HL-60/S4 treated with phorbol 12-myristate 13-acetate at 8.2 ng/mL for 4 days and 3 days (cell line): ENCODE measurements at regions not wholly inside any gene's neighbourhood (a gene's known extent, or its start where the extent isn't known, plus 50 kb on each side); places are given as distances from the start of the nearest gene placed in this dataset.
"Not testable (repeated sequence)": the region's sequence is repeated elsewhere in the genome, so short reads cannot be mapped to it uniquely, and the experiment has no call there.

Experiments
- in situ Hi-C: fragments of 300-500 bp; cut with MboI; formaldehyde crosslinking; loops from 2 replicates; pipeline ENCODE4 v1.15.0; 2022; ENCODE audit warnings: low sequenced_read_pairs

DNA sequence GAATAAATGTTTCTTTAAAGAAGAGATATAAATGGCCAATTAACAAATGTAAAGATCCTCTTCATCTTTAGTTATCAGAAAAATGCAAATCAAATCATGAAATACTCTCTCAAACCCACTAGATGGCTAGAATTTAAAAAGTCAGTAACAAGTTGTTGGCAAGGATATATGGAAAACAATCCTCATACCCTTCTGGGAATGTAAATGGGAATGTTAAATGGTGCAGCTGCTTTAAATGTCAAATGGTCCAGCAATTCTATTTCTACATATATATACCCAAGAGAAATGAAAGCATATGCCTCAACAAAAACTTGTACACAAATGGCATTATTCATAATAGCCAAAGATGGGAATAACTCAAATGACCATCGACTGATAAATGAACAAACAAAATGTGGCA is 283.5 kb downstream of the RWDD3 start:
- in situ Hi-C loops: no loop called here

DNA sequence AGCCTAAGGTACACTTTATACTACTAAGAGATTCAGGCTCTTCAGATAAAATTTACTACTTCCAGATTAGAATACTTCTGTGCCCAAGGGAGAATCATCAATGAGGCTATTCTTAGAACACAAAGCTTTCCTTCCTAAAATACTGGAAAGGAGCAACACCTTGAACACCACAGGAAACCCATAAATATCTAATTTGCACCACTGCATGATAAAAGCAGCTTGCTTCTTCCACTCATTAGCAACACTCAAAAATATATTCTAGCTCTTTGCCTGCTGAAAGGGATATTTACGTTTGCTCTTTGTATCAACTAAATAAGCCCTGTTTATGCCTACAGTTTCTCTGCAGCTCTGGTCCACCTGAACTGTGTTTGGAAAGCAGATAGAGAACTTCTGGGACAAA is 284.3 kb downstream of the RWDD3 start:
- in situ Hi-C loops: no loop called here

DNA sequence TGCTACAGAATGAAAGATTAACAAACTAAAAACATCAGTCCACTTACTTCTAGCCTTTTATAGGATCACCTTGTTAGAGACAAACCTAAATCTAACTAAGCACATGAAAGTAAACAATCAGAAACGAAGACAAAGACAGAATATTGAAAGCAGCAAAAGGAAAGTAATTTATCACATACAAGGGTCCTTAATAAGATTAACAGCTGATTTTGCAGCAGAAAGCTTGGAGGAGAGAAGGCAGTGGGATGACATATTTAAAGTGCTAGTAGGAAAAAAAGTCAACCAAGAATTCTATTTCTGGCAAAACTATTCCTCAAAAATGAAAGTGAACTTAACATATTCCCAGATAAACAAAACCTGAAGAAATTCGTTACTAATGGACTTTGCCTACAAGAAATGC is 286.4 kb downstream of the RWDD3 start:
- in situ Hi-C loops: no loop called here

DNA sequence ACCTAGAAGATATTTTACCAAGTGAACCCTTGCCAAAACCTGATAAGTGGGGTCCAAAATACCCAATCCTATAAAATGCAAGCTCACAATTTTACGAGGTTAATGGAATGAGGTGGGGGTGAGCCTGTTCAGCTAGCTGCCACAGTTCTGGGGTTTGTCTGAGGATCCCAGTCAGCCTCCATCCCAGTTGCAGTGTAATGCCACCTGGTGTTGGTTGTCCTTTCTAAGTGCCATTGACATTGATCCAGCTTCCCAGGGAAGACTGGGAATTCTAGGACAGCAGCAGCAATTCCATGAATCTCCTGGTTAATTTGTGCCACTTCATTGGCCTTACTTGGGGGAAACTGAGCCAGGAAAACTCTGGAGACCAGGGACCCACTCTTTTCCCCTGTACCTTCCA is 298.3 kb downstream of the RWDD3 start:
- in situ Hi-C loops: no loop called here

DNA sequence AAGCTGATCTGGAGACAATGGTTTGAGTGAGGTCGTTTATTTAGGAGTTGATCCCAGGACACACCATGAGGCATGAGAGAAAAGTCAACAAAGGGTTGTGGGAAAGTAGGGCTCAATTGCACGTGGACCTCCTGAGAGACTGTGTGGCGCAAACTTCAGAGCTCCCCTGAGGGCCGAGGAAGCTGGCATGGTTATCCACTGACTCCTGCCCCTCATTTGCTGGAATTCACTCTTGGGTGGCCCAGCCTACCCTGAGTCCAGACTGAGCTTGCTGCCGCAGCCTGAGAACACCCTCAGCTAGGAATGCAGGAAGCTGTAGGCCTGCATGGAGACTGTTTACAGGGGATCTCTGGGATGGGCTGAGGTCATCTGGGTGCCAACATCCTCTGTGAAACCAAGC is 301.0 kb downstream of the RWDD3 start:
- in situ Hi-C loops: no loop called here

DNA sequence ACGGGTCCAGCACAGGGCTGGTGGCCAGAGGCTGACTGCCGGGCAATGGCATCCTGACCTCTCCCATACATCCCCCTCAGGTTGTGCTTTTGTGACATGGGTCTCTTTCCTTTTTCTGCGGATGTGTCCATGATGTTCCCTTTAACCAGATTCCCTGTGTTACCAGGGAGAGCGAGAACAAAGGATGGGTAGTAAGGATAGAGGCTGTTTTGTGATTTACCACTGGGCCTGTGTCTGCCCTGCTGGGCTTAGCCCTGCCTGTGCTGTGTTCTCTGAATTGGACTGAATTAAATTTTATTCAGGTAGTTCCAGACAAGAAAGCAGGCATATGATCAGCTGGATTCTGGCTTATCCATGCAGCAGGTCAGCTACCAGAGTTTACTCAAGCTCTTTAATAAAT is 301.6 kb downstream of the RWDD3 start:
- in situ Hi-C loops: no loop called here

DNA sequence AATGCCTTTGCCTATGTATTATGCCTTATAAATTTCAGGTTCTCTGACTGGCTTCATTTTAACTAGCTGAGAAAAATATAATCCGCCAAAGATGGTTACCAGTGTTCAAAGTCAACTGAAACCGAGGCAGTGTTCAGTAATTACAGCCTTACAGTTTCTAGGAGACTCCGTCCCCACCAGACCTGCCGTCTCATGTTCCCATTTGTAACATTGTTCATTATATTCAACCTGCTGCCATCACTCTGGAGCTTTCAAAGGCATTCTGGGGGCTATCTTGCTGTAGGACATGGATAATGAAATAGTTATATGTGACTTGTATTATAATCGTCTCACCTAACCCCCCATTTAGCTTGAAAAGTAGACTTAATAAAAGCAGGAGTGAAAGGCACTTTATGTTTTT is 302.5 kb downstream of the RWDD3 start:
- in situ Hi-C loops: no loop called here

DNA sequence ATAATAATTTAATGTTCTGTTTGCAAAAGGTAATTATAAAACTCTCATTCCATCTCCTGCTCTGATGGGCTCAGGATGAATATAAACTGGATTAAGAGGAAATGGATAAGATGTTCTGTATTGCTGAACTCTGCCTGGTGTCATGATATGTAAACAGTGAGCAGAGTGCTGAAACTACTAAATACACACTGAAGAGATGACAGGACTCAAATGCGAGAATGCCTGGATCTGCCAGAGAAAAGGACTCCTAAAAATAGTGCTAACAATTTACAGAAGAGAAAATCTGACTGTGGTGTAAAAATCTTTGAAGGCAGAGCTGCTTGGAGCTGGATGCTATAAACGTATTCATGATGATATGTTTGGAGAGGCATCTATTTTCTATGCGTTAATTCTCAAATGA is 303.2 kb downstream of the RWDD3 start:
- in situ Hi-C loops: no loop called here

DNA sequence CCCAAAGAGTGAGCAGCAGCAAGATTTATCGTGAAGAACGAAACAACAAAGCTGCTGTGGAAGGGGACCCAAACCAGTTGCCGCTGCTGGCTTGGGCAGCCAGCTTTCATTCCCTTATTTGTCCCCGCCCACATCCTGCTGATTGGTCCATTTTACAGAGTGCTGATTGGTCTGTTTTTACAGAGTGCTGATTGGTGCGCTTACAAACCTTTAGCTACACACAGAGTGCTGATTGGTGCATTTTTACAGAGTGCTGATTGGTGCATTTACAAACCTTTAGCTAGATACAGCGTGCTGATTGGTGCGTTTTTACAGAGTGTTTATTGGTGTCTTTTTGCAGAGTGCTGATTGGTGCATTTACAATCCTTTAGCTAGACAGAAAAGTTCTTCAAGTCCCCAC is 304.2 kb downstream of the RWDD3 start:
- in situ Hi-C loops: not testable (repeated sequence)

DNA sequence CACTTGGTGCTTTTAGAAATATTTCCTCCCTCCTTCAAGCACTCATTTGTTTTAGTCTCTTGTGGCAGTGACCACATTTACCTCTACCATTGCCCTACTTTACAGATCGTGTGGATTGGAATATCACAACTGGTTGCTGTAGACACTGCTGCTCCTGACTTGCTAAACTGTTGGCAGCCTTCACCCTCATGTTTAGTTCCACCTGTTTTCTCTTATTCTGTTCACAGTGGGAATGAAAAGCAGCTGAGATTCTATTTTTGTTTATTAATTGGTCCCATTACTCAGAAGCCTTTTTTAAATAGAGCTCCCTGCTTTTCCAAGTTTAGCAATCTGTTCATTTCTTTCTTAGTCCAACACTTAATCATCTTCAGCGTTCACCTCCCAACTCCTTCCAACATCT is 308.9 kb downstream of the RWDD3 start:
- in situ Hi-C loops: no loop called here

DNA sequence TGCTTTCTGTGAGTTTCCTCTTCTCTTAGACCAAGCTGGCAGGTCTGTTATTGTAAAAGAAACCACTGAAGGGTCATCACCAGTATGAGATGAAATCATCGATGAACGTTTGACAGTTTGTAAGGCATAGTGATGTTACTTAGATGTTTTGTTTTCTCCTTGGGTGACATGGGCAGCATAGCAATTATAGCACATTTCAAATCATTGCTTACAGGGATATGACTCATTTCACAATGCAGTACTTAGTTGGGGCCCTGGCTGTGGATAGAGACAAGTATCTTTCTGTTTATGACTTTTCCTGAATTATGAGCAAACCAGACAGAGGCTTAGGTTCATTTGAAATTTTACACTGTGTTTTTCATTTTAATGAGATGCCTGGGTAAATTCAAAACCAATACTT is 313.0 kb downstream of the RWDD3 start:
- in situ Hi-C loops: no loop called here

DNA sequence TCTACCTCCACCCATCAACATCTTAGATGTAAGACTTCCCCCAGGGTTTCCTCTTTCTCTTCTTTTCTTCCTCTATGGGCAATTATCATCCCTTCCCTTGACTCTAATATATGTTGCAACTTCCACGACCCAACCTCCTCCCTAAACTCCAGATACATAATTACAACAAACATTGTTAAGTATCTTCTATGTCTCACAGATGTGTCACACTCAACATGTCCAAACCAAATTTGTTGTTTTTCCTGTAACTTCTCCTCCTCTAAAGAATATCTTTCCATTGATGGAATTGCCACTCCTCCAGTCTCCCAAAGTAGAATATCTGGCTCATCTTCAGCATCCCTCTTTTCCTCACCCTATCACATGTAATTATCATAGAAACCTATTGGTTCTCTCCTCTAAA is 314.2 kb downstream of the RWDD3 start:
- in situ Hi-C loops: no loop called here

DNA sequence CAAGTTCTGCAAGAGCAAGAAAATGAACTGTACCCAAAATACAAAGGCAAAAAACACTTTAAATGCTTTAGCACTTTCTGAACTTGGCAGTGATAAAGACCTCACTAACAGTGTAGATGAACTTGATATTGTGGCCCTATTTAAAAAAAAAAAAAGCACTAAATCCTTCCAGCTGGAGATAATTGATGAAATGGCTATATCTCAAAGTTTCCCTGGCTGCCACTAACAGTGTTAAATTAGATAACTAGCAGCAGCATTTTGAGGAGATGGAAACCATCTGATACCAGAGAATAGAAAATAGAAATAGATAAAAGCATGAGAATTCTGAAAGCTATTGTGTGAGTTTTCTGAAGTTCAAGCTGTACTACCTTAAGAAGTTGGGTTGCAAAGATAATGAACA is 317.2 kb downstream of the RWDD3 start:
- in situ Hi-C loops: no loop called here

DNA sequence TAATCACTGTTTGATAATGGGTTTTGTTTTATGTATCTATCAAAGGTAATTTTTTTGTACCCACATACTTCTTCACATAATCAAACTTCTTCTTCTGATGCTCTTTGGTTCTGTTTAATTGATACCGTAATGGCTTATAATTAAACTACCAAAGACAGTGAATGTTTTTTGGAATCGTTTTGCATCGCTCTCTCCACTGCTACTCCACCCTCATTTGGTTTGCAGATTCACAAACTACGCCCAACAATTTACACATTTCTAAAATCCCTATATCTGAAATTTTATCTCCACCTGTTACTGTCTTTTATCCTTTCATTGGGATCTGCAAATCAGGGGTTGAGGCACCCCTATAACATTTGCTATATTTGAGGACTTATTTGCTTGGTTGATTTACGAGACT is 319.6 kb downstream of the RWDD3 start:
- in situ Hi-C loops: no loop called here

DNA sequence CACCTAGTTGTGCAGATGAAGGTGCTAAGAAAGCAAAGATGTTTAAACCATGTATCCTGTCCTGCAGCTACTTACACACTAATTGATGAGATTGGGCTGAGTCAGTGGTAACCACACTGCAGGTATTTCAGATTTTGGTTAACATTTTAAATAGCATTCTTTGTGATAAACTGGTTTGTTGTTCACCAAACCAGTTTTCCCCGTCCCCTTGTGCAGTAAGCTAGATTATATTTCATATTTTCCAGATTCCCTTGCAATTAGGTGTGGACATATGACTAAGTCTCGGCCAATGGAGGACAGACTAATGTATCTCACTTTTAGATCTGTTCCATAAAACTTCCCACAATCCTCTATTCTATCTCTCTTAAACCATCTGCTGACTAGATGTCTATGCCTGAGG is 320.4 kb downstream of the RWDD3 start:
- in situ Hi-C loops: no loop called here

DNA sequence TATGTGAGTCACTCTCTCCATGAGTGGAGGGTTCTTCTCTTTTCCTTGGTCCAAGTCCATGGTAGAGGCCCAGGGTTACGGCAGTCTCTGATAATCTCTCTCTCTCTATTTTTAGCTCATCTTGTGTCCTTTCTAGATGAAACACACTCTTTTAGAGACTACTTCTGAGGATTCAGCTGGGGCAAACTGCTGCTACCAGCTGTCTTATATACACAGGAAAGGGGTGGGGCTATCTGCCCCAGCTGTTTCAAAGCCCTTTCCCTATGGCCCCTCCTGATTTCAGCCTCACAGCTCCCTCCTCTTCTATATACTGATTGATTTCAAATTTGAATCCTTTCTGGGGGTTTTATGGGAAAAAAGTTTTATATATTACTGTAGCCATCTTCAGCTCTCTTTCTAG is 324.8 kb downstream of the RWDD3 start:
- in situ Hi-C loops: no loop called here

DNA sequence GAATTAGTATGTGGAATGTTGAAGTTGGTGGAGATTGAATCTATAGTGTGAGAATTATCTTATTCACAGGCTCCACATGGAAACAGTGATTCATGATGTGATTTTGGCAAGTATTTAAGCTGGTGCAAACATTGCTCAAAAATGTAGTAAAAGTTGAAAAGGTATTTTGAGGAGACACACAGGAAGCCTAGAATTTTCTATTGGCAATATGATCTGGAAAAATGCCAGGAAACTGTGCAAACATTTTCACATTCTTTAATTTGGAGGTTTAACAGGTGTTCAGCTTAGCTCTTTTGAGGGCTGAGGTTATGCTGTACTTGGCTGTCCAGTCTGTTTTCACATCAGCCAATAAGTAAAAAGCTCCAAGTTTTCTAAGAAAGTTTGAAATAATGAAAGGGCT is 327.3 kb downstream of the RWDD3 start:
- in situ Hi-C loops: no loop called here

DNA sequence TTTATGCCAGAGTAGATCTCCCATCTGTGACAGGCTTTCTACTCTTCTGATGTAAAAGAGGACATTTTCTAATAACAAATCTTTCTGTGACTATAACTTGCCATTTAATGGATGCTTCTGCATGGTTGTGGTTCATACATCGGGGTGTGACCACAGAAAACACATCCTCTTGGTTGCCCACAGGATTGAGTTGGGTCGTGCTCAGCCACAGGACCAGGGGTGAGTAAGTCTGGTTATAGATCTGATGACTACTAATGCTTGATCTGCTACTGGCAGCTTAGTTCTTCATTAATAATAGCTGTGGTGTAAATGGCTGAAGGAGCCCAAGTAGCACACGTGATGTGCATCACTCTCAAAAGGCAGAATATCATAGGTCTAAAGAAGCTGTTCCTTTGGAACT is 328.2 kb downstream of the RWDD3 start:
- in situ Hi-C loops: no loop called here

DNA sequence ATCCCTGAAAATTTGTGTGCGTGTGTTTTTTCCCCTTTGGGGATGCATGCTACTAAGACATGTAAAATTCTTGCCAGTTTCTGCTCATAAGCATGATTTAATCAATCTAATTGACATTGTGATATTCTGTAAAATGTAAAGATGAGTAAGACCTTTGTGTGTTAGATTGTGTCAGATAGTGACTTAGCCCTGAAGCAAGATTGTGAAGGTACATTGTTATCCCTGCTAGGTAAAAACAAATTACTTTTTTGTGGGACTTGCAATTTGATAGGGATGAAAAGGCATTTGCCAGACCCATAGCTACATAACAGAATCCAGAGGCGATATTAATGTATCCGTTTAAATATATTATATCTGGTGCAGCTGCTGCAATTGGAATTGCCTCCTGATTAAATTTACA is 338.0 kb downstream of the RWDD3 start:
- in situ Hi-C loops: no loop called here

DNA sequence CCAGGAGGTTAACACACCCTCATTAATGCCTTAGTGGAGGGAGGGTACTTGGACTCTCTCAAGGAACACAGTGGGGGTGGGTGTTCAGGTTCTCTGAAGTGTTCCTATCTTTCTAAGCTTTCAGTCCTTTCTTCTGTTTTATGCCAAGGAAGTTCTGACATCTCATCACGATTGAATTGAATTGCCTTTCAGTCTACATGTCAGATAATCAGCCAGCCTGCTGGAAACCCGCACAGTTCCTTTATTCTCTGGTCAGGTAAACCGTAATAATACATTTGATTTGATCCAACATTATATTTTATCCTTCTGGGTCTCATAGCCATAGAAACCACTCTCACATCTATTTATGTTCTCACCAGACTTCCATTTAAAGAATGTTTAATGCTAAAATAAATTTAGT is 339.0 kb downstream of the RWDD3 start:
- in situ Hi-C loops: no loop called here

DNA sequence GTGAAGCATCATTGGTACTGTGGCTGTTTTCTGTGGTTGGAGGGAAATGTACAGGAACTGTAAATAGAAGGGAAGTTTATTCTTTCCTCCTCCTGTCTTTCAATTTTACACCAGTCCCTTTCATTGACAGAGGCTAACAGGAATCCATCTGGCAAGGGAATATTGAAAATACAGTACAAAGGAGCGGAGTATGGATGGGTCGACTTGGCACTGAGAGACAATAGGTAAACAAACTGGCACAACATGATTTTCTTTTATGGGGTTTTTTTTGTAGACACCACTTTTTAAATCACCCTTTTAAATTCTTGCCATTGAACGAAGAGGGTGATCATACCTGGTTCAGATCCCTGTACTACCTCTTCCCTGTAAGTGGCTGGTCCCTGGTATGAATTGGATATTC is 341.3 kb downstream of the RWDD3 start:
- in situ Hi-C loops: no loop called here

DNA sequence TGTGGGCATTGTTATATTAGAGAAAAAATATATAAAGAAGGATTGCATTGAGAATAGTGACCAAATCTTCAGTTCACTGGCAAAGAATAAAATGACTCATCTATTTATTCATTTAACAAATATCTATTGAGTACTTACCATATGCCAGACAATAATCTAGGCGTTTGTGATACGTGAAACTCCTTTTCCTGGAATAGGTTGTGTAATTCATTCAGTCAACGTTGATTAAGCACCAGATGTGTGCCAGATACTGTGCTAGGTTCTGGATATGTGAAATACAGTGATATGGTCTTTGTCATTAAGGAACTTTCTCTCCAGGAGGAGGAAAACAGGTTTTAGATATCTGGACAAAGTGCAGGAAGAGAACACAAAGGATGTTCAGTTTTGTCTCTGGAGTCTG is 344.5 kb downstream of the RWDD3 start:
- in situ Hi-C loops: no loop called here

DNA sequence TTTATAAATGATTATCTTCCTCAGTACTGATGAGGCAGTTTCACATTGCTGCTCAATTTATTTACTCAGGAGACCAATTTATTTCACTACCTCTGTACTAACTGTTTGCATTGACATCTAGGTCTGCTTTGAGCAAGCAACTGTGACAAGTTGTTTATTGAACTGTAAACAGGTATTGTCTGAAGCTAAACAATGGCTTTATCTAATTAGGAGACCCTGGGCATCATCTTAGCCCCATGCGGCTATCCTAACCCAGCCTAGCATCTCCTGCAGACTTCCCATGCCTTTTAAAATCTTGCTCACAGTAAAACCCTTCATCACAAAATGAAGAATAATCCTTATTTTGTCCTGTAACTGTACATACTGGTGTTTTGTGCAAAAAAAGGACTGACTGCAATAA is 348.2 kb downstream of the RWDD3 start:
- in situ Hi-C loops: no loop called here

DNA sequence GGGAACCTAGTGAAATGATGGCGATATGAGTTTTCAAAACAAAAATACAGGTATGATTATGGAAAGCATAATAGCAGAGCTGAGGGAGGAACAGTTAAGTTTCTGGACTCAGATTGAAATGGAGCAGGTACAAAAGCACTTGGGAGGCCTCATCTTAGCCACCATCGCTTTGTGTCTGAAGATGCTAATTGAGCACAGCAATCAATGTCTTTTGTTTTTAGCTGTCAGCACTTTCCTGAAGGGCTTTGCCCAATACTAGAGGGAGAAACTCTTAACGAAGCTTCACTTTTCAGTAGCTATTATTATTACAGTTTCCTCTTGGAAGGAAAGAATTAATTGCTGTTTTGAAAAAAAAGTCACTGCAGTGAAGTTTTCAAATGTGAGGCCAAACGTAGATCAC is 348.7 kb downstream of the RWDD3 start:
- in situ Hi-C loops: no loop called here
